HK-2 (cell line): ENCODE measurements at regions not wholly inside any gene's neighbourhood (a gene's known extent, or its start where the extent isn't known, plus 50 kb on each side); places are given as distances from the start of the nearest gene placed in this dataset.

Experiments used
- DNase-seq: peaks from one replicate; pipeline ENCODE4 v3.0.0-alpha.2; 2018; ENCODE audit not compliant: unreplicated experiment

- DNase-seq = no peak
Measured at GRCh38 chr5:39517800-39518199, 93.0 kb upstream of the DAB2 start.

- no peak for DNase-seq
Measured at GRCh38 chr5:39515881-39516280, 91.1 kb upstream of the DAB2 start.

GRCh38 chr5:39513236-39513635 lies 88.5 kb upstream of the DAB2 start:
- no peak for DNase-seq

GRCh38 chr5:39506211-39506610 lies 81.4 kb upstream of the DAB2 start:
- DNase-seq = no peak

- no peak for DNase-seq
Measured at GRCh38 chr5:39505791-39506190, 81.0 kb upstream of the DAB2 start.

- no peak for DNase-seq
Measured at GRCh38 chr5:39505363-39505762, 80.6 kb upstream of the DAB2 start.

- DNase-seq = no peak
Measured at GRCh38 chr5:39503155-39503554, 78.4 kb upstream of the DAB2 start.

GRCh38 chr5:39502704-39503103 lies 77.9 kb upstream of the DAB2 start:
- no peak for DNase-seq

- DNase-seq = peak; percentile 49
Measured at GRCh38 chr5:39501397-39501796, 76.6 kb upstream of the DAB2 start.

GRCh38 chr5:39500551-39501175 lies 75.9 kb upstream of the DAB2 start:
- DNase-seq = no peak

GRCh38 chr5:39498278-39498952 lies 73.6 kb upstream of the DAB2 start:
- no peak for DNase-seq

GRCh38 chr5:39497322-39497721 lies 72.5 kb upstream of the DAB2 start:
- DNase-seq = no peak

- DNase-seq = no peak
Measured at GRCh38 chr5:39495227-39495626, 70.4 kb upstream of the DAB2 start.

- no peak for DNase-seq
Measured at GRCh38 chr5:39494534-39494933, 69.8 kb upstream of the DAB2 start.

GRCh38 chr5:39494107-39494510 lies 69.3 kb upstream of the DAB2 start:
- no peak for DNase-seq

GRCh38 chr5:39491210-39491609 lies 66.4 kb upstream of the DAB2 start:
- DNase-seq = no peak

- no peak for DNase-seq
Measured at GRCh38 chr5:39489263-39489662, 64.5 kb upstream of the DAB2 start.

GRCh38 chr5:39486790-39487189 lies 62.0 kb upstream of the DAB2 start:
- DNase-seq = no peak

GRCh38 chr5:39486361-39486760 lies 61.6 kb upstream of the DAB2 start:
- DNase-seq = no peak

GRCh38 chr5:39485079-39485478 lies 60.3 kb upstream of the DAB2 start:
- DNase-seq = no peak

- no peak for DNase-seq
Measured at GRCh38 chr5:39484673-39485072, 59.9 kb upstream of the DAB2 start.

GRCh38 chr5:39482098-39482497 lies 57.3 kb upstream of the DAB2 start:
- DNase-seq = no peak

- DNase-seq = no peak
Measured at GRCh38 chr5:39479537-39479936, 54.8 kb upstream of the DAB2 start.

GRCh38 chr5:39478863-39479262 lies 54.1 kb upstream of the DAB2 start:
- no peak for DNase-seq
